HG03095 (cell line): ENCODE measurements at regions not wholly inside any gene's neighbourhood (a gene's known extent, or its start where the extent isn't known, plus 50 kb on each side); places are given as distances from the start of the nearest gene placed in this dataset.
"Not testable (repeated sequence)": the region's sequence is repeated elsewhere in the genome, so short reads cannot be mapped to it uniquely, and the experiment has no call there.

ENCODE experiments used
- ATAC-seq: cut with Tn5 transposase; IDR thresholded peaks from one replicate; pipeline ENCODE4 v1.9.1; 2021; ENCODE audit warnings: moderate library complexity; ENCODE audit not compliant: unreplicated experiment

DNA sequence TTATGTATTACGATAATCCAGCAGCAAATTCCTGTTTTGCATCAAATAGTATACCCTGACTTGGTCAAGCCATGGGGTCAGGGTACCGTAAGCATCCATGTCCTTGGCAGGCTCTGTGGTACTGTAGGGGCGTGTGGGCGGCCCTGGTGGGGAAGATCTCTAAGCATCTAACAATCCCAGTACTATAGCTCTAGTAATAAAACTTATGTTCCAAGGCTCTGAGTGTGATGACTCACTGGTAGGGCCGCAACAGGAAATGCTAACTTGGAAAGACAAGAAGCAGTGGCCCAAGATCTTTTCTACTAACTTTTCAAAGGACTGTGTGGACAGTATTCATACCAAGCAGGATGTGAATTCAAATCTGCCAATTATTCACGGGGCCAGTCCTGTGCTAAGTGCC, 63.8 kb downstream of the CLEC18A start:
- ATAC-seq, result not testable (repeated sequence)

GRCh38 chr16:70016751-70017150, 65.6 kb downstream of the CLEC18A start:
- ATAC-seq, result not testable (repeated sequence)

DNA sequence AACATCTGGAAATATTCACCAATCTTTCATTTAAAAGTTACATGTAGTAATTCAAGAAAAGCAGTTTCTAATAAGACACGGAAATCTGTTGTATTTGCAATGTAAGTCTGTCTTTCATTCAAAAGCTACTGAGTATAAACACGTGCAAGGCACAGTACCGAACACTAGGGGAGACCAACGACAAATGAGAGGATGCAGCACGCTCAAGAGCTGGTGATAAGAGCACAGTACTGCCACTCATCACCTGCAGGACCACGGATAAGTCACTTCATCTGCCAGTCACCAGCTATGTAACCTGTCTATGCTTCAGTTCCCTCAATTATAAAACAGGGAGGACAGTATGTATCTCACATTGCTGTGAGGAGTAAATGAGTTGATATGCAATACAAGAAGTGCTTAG, 67.1 kb downstream of the CLEC18A start:
- ATAC-seq, result peak; percentile 55

DNA sequence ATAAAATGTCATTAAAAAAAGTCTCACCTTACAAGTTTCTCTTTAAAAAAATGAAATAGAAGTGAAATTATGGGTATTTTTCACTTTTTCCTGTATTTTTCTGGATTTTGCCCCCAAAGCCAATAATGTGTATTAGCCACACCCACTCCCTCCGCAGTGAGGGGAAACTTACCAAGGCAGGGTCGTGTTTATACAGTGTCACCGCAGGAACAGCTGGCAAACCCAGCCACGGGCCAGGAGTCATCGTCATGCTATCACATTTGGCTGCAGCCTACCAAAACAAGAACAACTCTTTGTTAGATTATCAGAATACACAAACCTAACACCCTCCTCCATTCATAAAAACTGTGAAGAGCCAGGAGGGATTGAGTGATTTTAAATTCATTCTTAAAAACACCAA, 72.1 kb downstream of the CLEC18A start:
- ATAC-seq, result not testable (repeated sequence)

DNA sequence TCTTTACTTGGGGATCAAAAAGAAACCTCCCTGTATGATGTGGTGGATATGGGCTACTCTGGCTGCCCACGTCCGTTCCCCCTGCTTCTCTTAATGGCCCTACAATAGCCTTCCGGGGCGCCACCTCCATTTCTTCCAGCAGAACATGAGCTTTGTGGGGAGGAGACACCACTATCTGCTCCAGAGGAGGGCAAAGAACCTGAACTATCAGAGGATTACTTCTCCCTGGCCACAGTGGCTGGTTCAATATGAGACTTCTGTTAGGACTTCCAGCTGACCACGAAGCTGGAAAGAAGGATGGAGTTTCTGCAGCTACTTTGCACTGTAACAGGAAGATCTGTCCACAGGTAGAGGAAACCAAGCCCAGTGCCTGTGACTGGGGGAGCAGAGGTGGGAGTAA, 72.8 kb downstream of the CLEC18A start:
- ATAC-seq, result not testable (repeated sequence)

GRCh38 chr16:70026165-70026854, 75.2 kb downstream of the CLEC18A start:
- not testable (repeated sequence) for ATAC-seq

DNA sequence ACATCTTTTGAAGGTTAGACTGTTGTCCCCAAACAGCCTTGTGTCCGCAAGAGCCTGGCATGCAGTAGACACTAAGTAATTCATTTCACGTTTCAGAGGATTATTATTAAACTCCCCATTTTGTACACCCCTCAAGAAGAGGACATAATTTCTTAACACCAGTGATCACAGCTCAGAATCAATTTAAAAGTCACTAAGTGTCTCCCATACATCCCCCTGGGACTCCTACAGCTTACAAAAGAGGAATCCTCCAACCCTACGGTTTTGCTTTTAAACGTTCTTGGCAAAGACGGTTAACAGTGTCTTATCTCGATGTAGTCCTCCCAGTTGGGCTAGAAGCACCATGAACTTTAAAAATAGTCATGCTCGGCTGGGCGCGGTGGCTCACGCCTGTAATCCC, 81.2 kb upstream of the PDPR start:
- ATAC-seq, result not testable (repeated sequence)

DNA sequence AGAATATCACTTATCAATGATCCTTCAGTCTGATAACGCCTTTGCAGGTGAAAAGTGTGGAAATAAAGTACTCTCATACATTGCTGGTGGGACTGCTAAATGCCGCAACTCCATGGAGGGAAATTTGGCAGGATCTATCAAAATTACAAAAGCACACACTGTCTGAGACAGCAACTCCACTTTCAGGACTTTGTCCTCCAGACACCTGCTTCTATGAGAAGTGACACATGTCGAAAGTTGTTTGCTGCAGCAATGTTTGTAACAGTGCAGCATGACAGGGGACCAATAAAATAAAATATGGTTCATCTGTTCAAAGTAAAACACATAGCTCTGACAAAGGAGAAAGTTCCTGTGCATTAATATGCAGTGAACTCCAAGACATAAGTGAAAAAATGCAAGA, 76.2 kb upstream of the PDPR start:
- ATAC-seq, result not testable (repeated sequence)

DNA sequence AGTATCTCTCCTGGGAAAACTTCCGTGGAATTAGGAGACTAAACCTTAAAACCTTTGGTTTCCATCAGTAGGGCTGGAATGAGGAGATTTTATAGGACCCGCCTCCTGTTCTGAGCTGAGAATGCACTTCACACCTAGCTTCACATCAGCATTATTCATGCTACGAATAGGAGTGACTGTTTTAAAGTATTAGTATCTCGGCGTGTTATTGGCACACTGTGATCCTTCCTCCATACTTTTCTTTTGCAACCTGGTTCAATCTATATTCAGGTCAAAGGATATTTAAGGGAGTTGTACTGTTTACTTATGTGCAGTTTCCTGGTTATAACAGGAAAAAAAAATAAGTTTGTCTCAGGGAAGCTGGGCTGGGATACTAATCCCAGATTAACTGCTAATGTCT, 73.6 kb upstream of the PDPR start:
- ATAC-seq, result not testable (repeated sequence)

GRCh38 chr16:70043538-70044067, 70.5 kb upstream of the PDPR start:
- ATAC-seq, result not testable (repeated sequence)

DNA sequence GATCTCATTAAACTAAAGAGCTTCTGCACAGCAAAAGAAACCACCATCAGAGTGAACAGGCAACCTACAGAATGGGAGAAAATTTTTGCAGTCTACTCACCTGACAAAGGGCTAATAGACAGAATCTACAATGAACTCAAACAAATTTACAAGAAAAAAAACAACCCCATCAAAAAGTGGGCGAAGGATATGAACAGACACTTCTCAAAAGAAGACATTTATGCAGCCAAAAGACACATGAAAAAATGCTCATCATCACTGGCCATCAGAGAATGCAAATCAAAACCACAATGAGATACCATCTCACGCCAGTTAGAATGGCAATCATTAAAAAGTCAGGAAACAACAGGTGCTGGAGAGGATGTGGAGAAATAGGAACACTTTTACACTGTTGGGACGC, 67.6 kb upstream of the PDPR start:
- not testable (repeated sequence) for ATAC-seq

- ATAC-seq, result not testable (repeated sequence)
Measured at GRCh38 chr16:70048083-70048482, 66.0 kb upstream of the PDPR start.

- not testable (repeated sequence) for ATAC-seq
Measured at GRCh38 chr16:70058056-70058455, 56.1 kb upstream of the PDPR start.

- not testable (repeated sequence) for ATAC-seq
Measured at GRCh38 chr16:70059429-70059828, 54.7 kb upstream of the PDPR start.

DNA sequence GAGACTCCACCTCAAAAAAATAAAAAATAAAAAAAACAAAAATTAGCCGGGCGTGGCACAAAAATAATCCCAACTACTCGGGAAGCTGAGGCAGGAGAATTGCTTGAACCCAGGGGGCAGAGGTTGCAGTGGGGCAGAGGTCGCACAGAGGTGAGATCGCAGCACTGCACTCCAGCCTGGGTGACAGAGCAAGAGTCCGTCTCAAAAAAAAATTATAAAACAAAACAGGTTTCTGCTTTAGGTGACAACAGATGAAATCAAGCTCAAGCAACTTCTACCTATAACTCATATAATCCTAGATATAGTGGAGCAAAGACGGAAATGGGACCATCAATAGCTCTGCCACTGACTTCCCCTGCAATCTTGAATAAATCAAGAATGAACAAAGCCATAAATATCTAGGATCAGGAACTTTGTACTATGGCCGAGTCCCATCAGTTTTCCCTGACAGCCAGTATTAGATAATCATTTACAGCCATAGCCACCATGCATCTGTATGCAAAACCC, 53.6 kb upstream of the PDPR start:
- not testable (repeated sequence) for ATAC-seq

DNA sequence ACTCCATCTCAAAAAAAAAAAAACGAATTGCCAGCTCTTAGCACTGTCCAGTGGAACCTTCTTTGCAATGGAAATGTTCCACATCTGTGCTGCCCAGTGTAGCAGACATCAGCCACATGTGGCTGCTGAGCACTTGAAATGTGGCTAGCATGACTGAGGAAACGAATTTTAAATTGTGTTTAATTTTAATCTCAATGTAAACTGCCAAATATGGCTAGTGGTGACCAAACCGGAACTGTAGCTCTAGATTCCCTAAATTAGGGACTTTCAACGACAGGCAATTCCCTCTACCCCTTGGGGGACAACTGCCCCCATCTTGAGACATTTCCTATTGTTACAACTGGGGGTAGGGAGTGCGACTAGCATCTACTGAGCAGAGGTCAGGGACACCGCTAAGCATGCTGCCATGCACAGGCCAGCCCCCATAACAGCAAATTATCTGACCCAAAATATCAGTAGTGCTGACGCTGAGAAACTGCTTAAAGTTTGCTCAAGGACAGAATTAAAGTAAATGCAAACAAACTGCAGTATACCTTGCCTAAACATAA, 52.4 kb upstream of the PDPR start:
- not testable (repeated sequence) for ATAC-seq

DNA sequence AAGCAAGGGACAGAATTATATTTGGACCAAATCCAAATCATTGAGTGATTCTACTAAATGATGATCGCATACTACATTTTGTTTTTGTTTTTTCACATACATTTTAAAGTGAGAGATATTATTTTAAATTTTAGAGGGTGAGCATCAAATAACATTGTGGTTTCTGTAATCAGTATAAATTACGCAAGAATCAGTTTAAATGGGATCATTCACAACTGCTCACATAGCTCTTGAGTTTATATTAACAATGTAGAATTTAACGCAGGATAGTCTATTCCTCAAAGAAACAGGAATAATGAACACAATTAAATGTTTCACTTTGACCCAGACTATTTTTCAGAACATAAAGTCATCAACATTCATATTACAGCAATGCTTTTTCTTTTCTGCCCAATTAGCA, 51.2 kb upstream of the PDPR start:
- ATAC-seq, result not testable (repeated sequence)
